ENCODE measurements at regions not wholly inside any gene's neighbourhood (a gene's known extent, or its start where the extent isn't known, plus 50 kb on each side); places are given as distances from the start of the nearest gene placed in this dataset.
A peak's percentile ranks its signal among the peaks of the same experiment; 100 is the strongest.

GRCh38 chr1:228811712-228812305 lies 76.5 kb downstream of the RHOU start:
- DNase-seq (ENCODE audit: low read depth): no peak
- no peak for TF ChIP-seq CTCF (IDR thresholded peaks at IDR 0.05; ENCODE audit: insufficient read depth, low read depth, low read length)
- H3K4me3 ChIP-seq (ENCODE audit: low read depth, low read length): no peak overlapping the region

- TF ChIP-seq CTCF (IDR thresholded peaks at IDR 0.05; ENCODE audit: insufficient read depth, low read depth, low read length): no peak
- DNase-seq (ENCODE audit: low read depth): no peak
- no peak overlapping the region for H3K4me3 ChIP-seq (ENCODE audit: low read depth, low read length)
Measured at GRCh38 chr1:228812961-228813360, 77.7 kb downstream of the RHOU start.

- no peak for TF ChIP-seq CTCF (IDR thresholded peaks at IDR 0.05; ENCODE audit: insufficient read depth, low read depth, low read length)
- DNase-seq (ENCODE audit: low read depth): peak; percentile 46
- no peak overlapping the region for H3K4me3 ChIP-seq (ENCODE audit: low read depth, low read length)
Measured at GRCh38 chr1:228814176-228814575, 78.9 kb downstream of the RHOU start.

GRCh38 chr1:228818296-228818695 lies 83.0 kb downstream of the RHOU start:
- no peak for DNase-seq (ENCODE audit: low read depth)
- no peak overlapping the region for H3K4me3 ChIP-seq (ENCODE audit: low read depth, low read length)
- no peak for TF ChIP-seq CTCF (IDR thresholded peaks at IDR 0.05; ENCODE audit: insufficient read depth, low read depth, low read length)

- TF ChIP-seq CTCF (IDR thresholded peaks at IDR 0.05; ENCODE audit: insufficient read depth, low read depth, low read length): no peak
- DNase-seq (ENCODE audit: low read depth): no peak
- no peak overlapping the region for H3K4me3 ChIP-seq (ENCODE audit: low read depth, low read length)
Measured at GRCh38 chr1:228818928-228819630, 83.8 kb downstream of the RHOU start.

GRCh38 chr1:228821252-228821651 lies 86.0 kb downstream of the RHOU start:
- TF ChIP-seq CTCF (IDR thresholded peaks at IDR 0.05; ENCODE audit: insufficient read depth, low read depth, low read length): no peak
- no peak for DNase-seq (ENCODE audit: low read depth)
- no peak overlapping the region for H3K4me3 ChIP-seq (ENCODE audit: low read depth, low read length)
